ENCODE measurements at regions not wholly inside any gene's neighbourhood (a gene's known extent, or its start where the extent isn't known, plus 50 kb on each side); places are given as distances from the start of the nearest gene placed in this dataset.

- Histone ChIP-seq H3K9me3 (no peaks in the 10 kb centered on the region), H3K27ac (replicated peaks in 1 of 4) (no peak overlapping the region), H3K36me3 (no peaks in the 10 kb centered on the region), H3K4me3 (no peak overlapping the region), H3K4me1 (no peaks in the 10 kb centered on the region), H3K27me3 (no peaks in the 10 kb centered on the region)
- DNase-seq (ENCODE audit: extremely low spot score), result no peak
- intact Hi-C loops (cut with DNase I), result no loop called here
- TF ChIP-seq CTCF (IDR thresholded peaks at IDR 0.05), result no peak
- TF ChIP-seq POLR2A (IDR thresholded peaks at IDR 0.05; ENCODE audit: low read depth), result no peak
- TF ChIP-seq POLR2AphosphoS5 (IDR thresholded peaks at IDR 0.05), result no peak
- TF ChIP-seq EP300 (IDR thresholded peaks at IDR 0.05), result no peak
These were observed 360.4 kb upstream of the ROBO2 start for GRCh38 chr3:76679541-76679940.

GRCh38 chr3:76683256-76683655, 356.6 kb upstream of the ROBO2 start:
- Histone ChIP-seq H3K36me3 (no peaks in the 10 kb centered on the region), H3K4me3 (no peak overlapping the region), H3K9me3 (no peaks in the 10 kb centered on the region), H3K4me1 (no peaks in the 10 kb centered on the region), H3K27ac (replicated peaks in 1 of 4) (no peak overlapping the region), H3K27me3 (no peaks in the 10 kb centered on the region)
- WGBS, result 76% methylated on average over 3 of the region's 3 CpGs
- TF ChIP-seq EP300 (IDR thresholded peaks at IDR 0.05) (no peak), POLR2A (IDR thresholded peaks at IDR 0.05; ENCODE audit: low read depth) (no peak), POLR2AphosphoS5 (IDR thresholded peaks at IDR 0.05) (no peak), CTCF (IDR thresholded peaks at IDR 0.05) (no peak)
- intact Hi-C loops (cut with DNase I), result no loop called here
- no peak for DNase-seq (ENCODE audit: extremely low spot score)

- WGBS, result 79% methylated on average over 2 of the region's 2 CpGs
- H3K4me3 ChIP-seq, result no peak overlapping the region
- H3K36me3 ChIP-seq, result no peaks in the 10 kb centered on the region
- no peaks in the 10 kb centered on the region for H3K4me1 ChIP-seq
- no peak overlapping the region for H3K27ac ChIP-seq (replicated peaks in 1 of 4)
- no peaks in the 10 kb centered on the region for H3K9me3 ChIP-seq
- H3K27me3 ChIP-seq, result no peaks in the 10 kb centered on the region
- intact Hi-C loops (cut with DNase I), result no loop called here
- no peak for DNase-seq (ENCODE audit: extremely low spot score)
- no peak for TF ChIP-seq EP300 (IDR thresholded peaks at IDR 0.05)
- no peak for TF ChIP-seq CTCF (IDR thresholded peaks at IDR 0.05)
- TF ChIP-seq POLR2AphosphoS5 (IDR thresholded peaks at IDR 0.05), result no peak
- no peak for TF ChIP-seq POLR2A (IDR thresholded peaks at IDR 0.05; ENCODE audit: low read depth)
These were observed 355.0 kb upstream of the ROBO2 start for GRCh38 chr3:76684946-76685345.

GRCh38 chr3:76685858-76686257, 354.0 kb upstream of the ROBO2 start:
- Histone ChIP-seq H3K27me3 (no peaks in the 10 kb centered on the region), H3K4me1 (no peaks in the 10 kb centered on the region), H3K36me3 (no peaks in the 10 kb centered on the region), H3K9me3 (no peaks in the 10 kb centered on the region), H3K4me3 (no peak overlapping the region), H3K27ac (replicated peaks in 1 of 4) (no peak overlapping the region)
- intact Hi-C loops (cut with DNase I), result no loop called here
- DNase-seq (ENCODE audit: extremely low spot score), result no peak
- 44% methylated on average over 5 of the region's 5 CpGs for WGBS
- TF ChIP-seq POLR2A (IDR thresholded peaks at IDR 0.05; ENCODE audit: low read depth) (no peak), CTCF (IDR thresholded peaks at IDR 0.05) (no peak), EP300 (IDR thresholded peaks at IDR 0.05) (no peak), POLR2AphosphoS5 (IDR thresholded peaks at IDR 0.05) (no peak)

- Histone ChIP-seq H3K27me3 (no peaks in the 10 kb centered on the region), H3K27ac (replicated peaks in 1 of 4) (no peak overlapping the region), H3K4me1 (no peaks in the 10 kb centered on the region), H3K9me3 (no peaks in the 10 kb centered on the region), H3K36me3 (no peaks in the 10 kb centered on the region), H3K4me3 (no peak overlapping the region)
- TF ChIP-seq CTCF (IDR thresholded peaks at IDR 0.05), result no peak
- TF ChIP-seq EP300 (IDR thresholded peaks at IDR 0.05), result no peak
- no peak for TF ChIP-seq POLR2A (IDR thresholded peaks at IDR 0.05; ENCODE audit: low read depth)
- no peak for TF ChIP-seq POLR2AphosphoS5 (IDR thresholded peaks at IDR 0.05)
- 97% methylated on average over 3 of the region's 3 CpGs for WGBS
- no peak for DNase-seq (ENCODE audit: extremely low spot score)
- intact Hi-C loops (cut with DNase I), result no loop called here
These were observed 352.9 kb upstream of the ROBO2 start for GRCh38 chr3:76687019-76687418.

Measured in esophagus muscularis mucosa (tissue), 4 donors.